RWPE1 (cell line): ENCODE measurements at regions not wholly inside any gene's neighbourhood (a gene's known extent, or its start where the extent isn't known, plus 50 kb on each side); places are given as distances from the start of the nearest gene placed in this dataset.

Source experiments
- CTCF ChIA-PET: fragments of 350-600 bp; sonication (Branson Sonifier 250); formaldehyde crosslinking; extraction: SDS; loops from one replicate; lab custom pipeline; 2021; lab: Yijun Ruan, JAX
- POLR2A ChIA-PET: fragments of 400-600 bp; formaldehyde crosslinking; extraction: SDS; loops from one replicate; lab custom pipeline; 2020; ENCODE audit warnings: antibody characterized with exemption; ENCODE audit not compliant: low non-redundant PET; lab: Yijun Ruan, JAX
- DNase-seq: peaks from one replicate; pipeline ENCODE4 v3.0.0; 2012; ENCODE audit warnings: low spot score
- H3K27ac ChIP-seq: fragments of 450-650 bp; 2 replicates; pipeline ENCODE4 v1.5.1; 2017
- CTCF ChIP-seq: fragments of 450-650 bp; conservative IDR thresholded peaks from 2 replicates; pipeline ENCODE4 v1.5.1; 2017; ENCODE audit warnings: low read depth, mild to moderate bottlenecking

GRCh38 chr16:64363039-64363438 lies 758.8 kb downstream of the CDH11 start:
- ChIA-PET POLR2A (no interaction called here), CTCF (no interaction called here)
- no peak for TF ChIP-seq CTCF
- H3K27ac ChIP-seq, result no peak overlapping the region
- DNase-seq, result no peak

GRCh38 chr16:64362193-64362592 lies 759.7 kb downstream of the CDH11 start:
- no peak for DNase-seq
- POLR2A ChIA-PET, result no interaction called here
- H3K27ac ChIP-seq, result no peak overlapping the region
- CTCF ChIA-PET, result no interaction called here
- TF ChIP-seq CTCF, result no peak

- ChIA-PET CTCF (interaction anchor here (0.5 kb wide), 1 partner anchor 17 kb away, joined by 4 read pairs; no protein-coding TSS in a partner anchor), POLR2A (no interaction called here)
- DNase-seq, result no peak
- no peak for TF ChIP-seq CTCF
- no peak overlapping the region for H3K27ac ChIP-seq
These were observed 760.1 kb downstream of the CDH11 start for GRCh38 chr16:64361753-64362152.

GRCh38 chr16:64358291-64358690 lies 763.6 kb downstream of the CDH11 start:
- DNase-seq, result no peak
- no peak for TF ChIP-seq CTCF
- H3K27ac ChIP-seq, result no peak overlapping the region
- POLR2A ChIA-PET, result no interaction called here
- CTCF ChIA-PET, result no interaction called here

GRCh38 chr16:64356267-64356666 lies 765.6 kb downstream of the CDH11 start:
- no peak overlapping the region for H3K27ac ChIP-seq
- ChIA-PET POLR2A (no interaction called here), CTCF (no interaction called here)
- TF ChIP-seq CTCF, result no peak
- peak; percentile 2 for DNase-seq

GRCh38 chr16:64352246-64352645 lies 769.6 kb downstream of the CDH11 start:
- CTCF ChIA-PET, result no interaction called here
- no peak for TF ChIP-seq CTCF

GRCh38 chr16:64351121-64351520 lies 770.7 kb downstream of the CDH11 start:
- TF ChIP-seq CTCF, result no peak
- CTCF ChIA-PET, result no interaction called here
- DNase-seq, result no peak

More at GRCh38 chr16:64352246-64352645, 769.6 kb downstream of the CDH11 start:
- no peak overlapping the region for H3K27ac ChIP-seq
- POLR2A ChIA-PET, result no interaction called here
- no peak for DNase-seq

More at GRCh38 chr16:64351121-64351520, 770.7 kb downstream of the CDH11 start:
- POLR2A ChIA-PET, result no interaction called here
- H3K27ac ChIP-seq, result no peak overlapping the region
